NT2/D1 (cell line): ENCODE measurements at regions not wholly inside any gene's neighbourhood (a gene's known extent, or its start where the extent isn't known, plus 50 kb on each side); places are given as distances from the start of the nearest gene placed in this dataset.
"Not testable (repeated sequence)": the region's sequence is repeated elsewhere in the genome, so short reads cannot be mapped to it uniquely, and the experiment has no call there.

Experiments used
- DNase-seq: peaks from one replicate; pipeline ENCODE4 v3.0.0-alpha.2; 2011; ENCODE audit warnings: low read depth, low spot score
- H3K27me3 ChIP-seq: 2 replicates; pipeline ENCODE4 v1.6.0; 2011; ENCODE audit warnings: mild to moderate bottlenecking; ENCODE audit not compliant: insufficient read length, insufficient read depth
- H3K36me3 ChIP-seq: 2 replicates; pipeline ENCODE4 v1.6.1; 2011; ENCODE audit warnings: mild to moderate bottlenecking, low read length, mixed read lengths; ENCODE audit not compliant: insufficient read depth, insufficient read length
- H3K4me1 ChIP-seq: 2 replicates; pipeline ENCODE4 v1.5.1; 2011; ENCODE audit not compliant: insufficient read depth, insufficient read length
- H3K4me3 ChIP-seq: 2 replicates; pipeline ENCODE4 v1.5.1; 2011; ENCODE audit warnings: low read depth; ENCODE audit not compliant: insufficient read length
- H3K9ac ChIP-seq: 2 replicates; pipeline ENCODE4 v1.6.0; 2011; ENCODE audit warnings: low read depth; ENCODE audit not compliant: insufficient read length
- H3K9me3 ChIP-seq: 2 replicates; pipeline ENCODE4 v1.5.1; 2011; ENCODE audit warnings: mild to moderate bottlenecking, low read length; ENCODE audit not compliant: insufficient read depth
- SUZ12 ChIP-seq: IDR thresholded peaks from 2 replicates; pipeline ENCODE4 v1.6.1; 2011; ENCODE audit not compliant: insufficient read length, insufficient read depth; ENCODE audit errors: extremely low read depth
- YY1 ChIP-seq: IDR thresholded peaks from 2 replicates; pipeline ENCODE4 v1.6.1; 2011; ENCODE audit not compliant: insufficient read length, insufficient read depth
- ZNF274 ChIP-seq: IDR thresholded peaks from 2 replicates; pipeline ENCODE4 v1.6.1; 2011; ENCODE audit warnings: mild to moderate bottlenecking, low read depth, low read length

DNA sequence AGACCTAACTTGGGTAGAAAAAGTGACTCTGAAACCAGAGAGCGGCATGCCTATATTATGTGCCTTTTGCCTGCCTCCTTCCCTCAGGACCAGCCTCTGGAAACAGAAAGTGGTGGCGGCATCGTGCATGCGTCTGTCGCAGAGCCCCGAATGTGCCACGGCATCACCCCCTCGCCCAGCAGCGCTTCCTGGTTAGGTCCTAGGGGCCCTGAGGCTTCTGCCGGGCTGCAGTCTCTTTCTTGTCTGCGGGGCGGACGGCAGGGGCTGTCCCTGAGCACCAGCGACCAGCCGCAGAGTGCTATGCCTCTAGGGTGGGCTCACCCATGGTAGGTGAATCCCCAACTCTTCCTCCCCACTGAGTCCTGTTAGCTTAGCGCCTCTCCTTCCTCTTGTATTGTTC is 68.7 kb downstream of the VSIG4 start:
- H3K9ac ChIP-seq, result no peak overlapping the region
- no peak for DNase-seq
- H3K36me3 ChIP-seq, result no peaks in the 10 kb centered on the region
- TF ChIP-seq SUZ12 (no peak), ZNF274 (no peak), YY1 (no peak)
- H3K4me3 ChIP-seq, result no peak overlapping the region
- no peaks in the 10 kb centered on the region for H3K4me1 ChIP-seq
- 0 out of 2 replicates have a peak, but pooled peaks cover 2% of the 10 kb centered on the region for H3K9me3 ChIP-seq
- H3K27me3 ChIP-seq, result no peaks in the 10 kb centered on the region

DNA sequence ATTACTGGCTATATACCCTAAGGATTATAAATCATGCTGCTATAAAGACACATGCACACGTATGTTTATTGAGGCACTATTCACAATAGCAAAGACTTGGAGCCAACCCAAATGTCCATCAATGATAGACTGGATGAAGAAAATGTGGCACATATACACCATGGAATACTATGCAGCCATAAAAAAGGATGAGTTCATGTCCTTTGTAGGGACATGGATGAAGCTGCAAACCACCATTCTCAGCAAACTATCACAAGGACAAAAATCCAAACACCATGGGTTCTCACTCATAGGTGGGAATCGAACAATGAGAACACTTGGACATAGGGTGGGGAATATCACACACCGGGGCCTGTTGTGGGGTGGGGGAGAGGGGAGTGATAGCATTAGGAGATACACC is 72.7 kb downstream of the VSIG4 start:
- H3K36me3 ChIP-seq, H3K27me3 ChIP-seq, H3K9ac ChIP-seq, H3K4me1 ChIP-seq, H3K9me3 ChIP-seq, DNase-seq, H3K4me3 ChIP-seq: not testable (repeated sequence)

DNA sequence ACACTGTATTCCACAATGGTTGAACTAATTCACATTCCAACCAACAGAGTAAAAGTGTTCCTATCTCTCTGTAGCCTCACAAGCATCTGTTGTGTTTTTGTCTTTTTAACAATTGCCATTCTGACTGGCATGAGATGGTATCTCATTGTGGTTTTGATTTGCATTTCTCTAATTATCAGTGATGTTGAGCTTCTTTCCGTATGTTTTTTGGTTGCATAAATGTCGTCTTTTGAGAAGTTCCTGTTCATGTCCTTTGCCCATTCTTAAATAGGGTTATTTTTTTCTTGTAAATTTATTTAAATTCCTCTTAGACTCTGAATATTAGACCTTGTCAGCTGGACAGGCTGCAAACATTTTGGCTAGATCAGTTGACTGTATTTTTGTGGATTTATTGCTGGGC is 78.2 kb downstream of the VSIG4 start:
- no peak for TF ChIP-seq SUZ12
- TF ChIP-seq YY1, result no peak
- H3K4me3 ChIP-seq, result no peak overlapping the region
- peaks cover 4% of the 10 kb centered on the region for H3K9me3 ChIP-seq
- H3K27me3 ChIP-seq, result no peaks in the 10 kb centered on the region
- H3K4me1 ChIP-seq, result no peaks in the 10 kb centered on the region
- DNase-seq, result no peak
- no peaks in the 10 kb centered on the region for H3K36me3 ChIP-seq
- no peak overlapping the region for H3K9ac ChIP-seq

GRCh38 chrX:65948103-65948502 is 91.8 kb downstream of the VSIG4 start:
- Histone ChIP-seq H3K27me3 (no peaks in the 10 kb centered on the region), H3K9me3 (0 out of 2 replicates have a peak, but pooled peaks cover 14% of the 10 kb centered on the region), H3K4me1 (no peaks in the 10 kb centered on the region), H3K36me3 (no peaks in the 10 kb centered on the region), H3K4me3 (no peak overlapping the region), H3K9ac (no peak overlapping the region)
- TF ChIP-seq ZNF274 (no peak), YY1 (no peak), SUZ12 (no peak)
- no peak for DNase-seq

GRCh38 chrX:65941775-65942174 is 98.1 kb downstream of the VSIG4 start:
- Histone ChIP-seq H3K36me3 (no peaks in the 10 kb centered on the region), H3K4me1 (no peaks in the 10 kb centered on the region), H3K4me3 (no peak overlapping the region), H3K27me3 (no peaks in the 10 kb centered on the region), H3K9me3 (0 out of 2 replicates have a peak, but pooled peaks cover 10% of the 10 kb centered on the region), H3K9ac (no peak overlapping the region)
- TF ChIP-seq YY1, result no peak
- no peak for TF ChIP-seq SUZ12
- no peak for TF ChIP-seq ZNF274
- DNase-seq, result no peak

GRCh38 chrX:65933085-65933589 is 106.7 kb downstream of the VSIG4 start:
- DNase-seq, result no peak
- TF ChIP-seq SUZ12 (no peak), ZNF274 (no peak), YY1 (no peak)
- Histone ChIP-seq H3K4me3 (no peak overlapping the region), H3K27me3 (no peaks in the 10 kb centered on the region), H3K4me1 (no peaks in the 10 kb centered on the region), H3K36me3 (no peaks in the 10 kb centered on the region), H3K9ac (no peak overlapping the region), H3K9me3 (peaks cover 13% of the 10 kb centered on the region; the same call in 1 of the 2 replicates)

DNA sequence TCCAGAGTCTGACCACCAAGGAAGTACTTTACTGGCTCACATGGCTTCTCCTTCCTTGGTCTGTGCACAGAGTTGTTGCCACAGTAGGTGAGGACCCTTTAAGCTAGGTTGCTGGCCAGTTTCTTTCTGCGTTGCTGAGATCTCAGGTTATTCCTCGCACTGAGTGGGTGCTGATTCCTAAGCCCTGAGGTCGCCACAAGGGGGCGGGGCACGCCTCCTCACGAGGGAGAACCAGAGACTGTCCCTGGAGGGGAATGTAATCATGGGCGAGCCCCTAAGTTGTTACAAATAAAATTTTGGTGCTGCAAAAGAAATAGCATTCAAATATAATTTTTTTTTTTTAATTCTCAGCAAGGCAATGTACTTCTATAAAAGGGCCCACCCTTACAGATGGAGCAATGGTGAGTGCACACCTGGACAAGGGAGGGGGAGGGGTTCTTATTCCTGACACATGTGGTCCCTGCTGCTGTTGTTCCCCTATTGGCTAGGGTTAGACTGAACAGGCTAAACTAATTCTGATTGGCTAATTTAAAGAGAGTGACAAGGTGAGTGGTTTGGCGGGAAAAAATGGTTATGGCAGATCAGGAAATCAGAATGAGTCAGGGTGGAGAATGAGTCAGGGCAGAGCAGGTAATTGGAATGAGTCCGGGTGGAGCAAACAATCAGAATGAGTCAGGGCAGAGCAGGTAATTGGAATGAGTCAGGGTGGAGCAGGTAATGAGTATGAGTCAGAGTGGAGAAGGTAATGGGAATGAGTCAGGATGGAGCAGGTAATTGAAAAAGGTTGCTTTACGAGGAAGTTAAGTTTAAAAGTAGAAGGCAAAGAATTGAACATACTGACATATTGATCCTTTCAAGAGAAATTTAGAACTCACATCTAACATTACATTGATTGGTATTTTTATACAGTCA is 107.5 kb downstream of the VSIG4 start:
- no peaks in the 10 kb centered on the region for H3K36me3 ChIP-seq
- peaks cover 13% of the 10 kb centered on the region; the same call in 1 of the 2 replicates for H3K9me3 ChIP-seq
- DNase-seq, result no peak
- no peak overlapping the region for H3K9ac ChIP-seq
- TF ChIP-seq ZNF274 (no peak), SUZ12 (no peak), YY1 (no peak)
- no peak overlapping the region for H3K4me3 ChIP-seq
- H3K4me1 ChIP-seq, result no peaks in the 10 kb centered on the region
- no peaks in the 10 kb centered on the region for H3K27me3 ChIP-seq
